NCI-H345 treated with DMSO at 0.1 percent for 48 hours (cell line): ENCODE measurements at regions not wholly inside any gene's neighbourhood (a gene's known extent, or its start where the extent isn't known, plus 50 kb on each side); places are given as distances from the start of the nearest gene placed in this dataset.
"Not testable (repeated sequence)": the region's sequence is repeated elsewhere in the genome, so short reads cannot be mapped to it uniquely, and the experiment has no call there.

Experiments
- DNase-seq: peaks from one replicate; lab custom pipeline; 2025; ENCODE audit not compliant: unreplicated experiment; lab: John Stamatoyannopoulos, UW

DNA sequence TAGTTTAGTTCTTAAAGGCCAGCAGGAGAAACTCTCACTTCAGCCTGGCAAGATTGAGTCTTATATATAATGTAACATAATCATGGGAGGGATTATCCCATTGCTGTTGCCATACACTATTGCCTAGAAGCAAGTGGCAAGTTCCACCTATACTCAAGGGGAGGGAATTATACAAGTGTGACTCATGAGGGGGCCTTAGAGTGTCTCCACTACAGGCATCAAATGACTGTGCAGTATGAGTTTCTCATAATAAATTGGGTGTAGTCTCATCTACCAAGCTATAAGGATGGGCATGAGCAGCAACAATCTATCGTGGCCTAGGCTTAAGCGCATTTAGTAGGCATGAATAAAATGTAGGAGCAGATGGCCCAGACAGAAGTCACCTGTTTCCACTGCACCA lies 89.1 kb upstream of the C1GALT1C1 start:
- DNase-seq: no peak

DNA sequence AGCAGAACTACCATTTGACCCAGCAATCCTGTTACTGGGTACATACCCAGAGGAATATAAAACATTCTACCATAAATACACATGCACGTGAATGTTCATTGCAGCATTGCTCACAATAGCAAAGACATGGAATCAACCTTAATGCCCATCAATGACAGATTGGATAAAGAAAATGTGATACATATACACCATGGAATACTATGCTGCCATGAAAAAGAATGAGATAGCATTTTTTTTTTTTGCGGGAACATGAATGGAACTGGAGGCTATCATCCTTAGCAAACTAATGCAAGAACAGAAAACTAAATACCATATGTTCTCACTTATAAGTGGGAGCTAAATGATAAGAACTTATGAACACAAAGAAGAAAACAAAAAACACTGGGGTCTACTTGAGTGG lies 72.5 kb upstream of the C1GALT1C1 start:
- DNase-seq: not testable (repeated sequence)

- no peak for DNase-seq
Measured at GRCh38 chrX:120697053-120697452, 67.2 kb upstream of the C1GALT1C1 start.

GRCh38 chrX:120692319-120692718 lies 62.5 kb upstream of the C1GALT1C1 start:
- DNase-seq: no peak

DNA sequence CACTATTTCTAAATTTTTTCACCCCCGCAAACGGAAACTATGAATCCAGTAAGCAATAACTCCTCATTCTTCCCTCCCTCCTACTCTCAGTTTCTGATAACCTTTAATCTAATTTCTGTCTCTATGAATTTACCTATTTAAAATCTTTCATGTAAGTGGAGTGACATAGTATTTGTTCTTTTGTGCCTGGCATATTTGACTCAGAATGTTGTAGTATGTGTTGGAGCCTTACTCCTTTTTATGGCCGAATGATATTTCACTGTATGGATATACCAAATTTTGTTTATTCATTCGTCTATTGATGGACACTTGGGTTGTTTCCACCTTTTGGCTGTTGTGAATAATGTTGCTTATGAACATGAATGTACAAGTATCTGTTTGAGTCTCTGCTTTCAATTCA lies 61.1 kb upstream of the C1GALT1C1 start:
- no peak for DNase-seq

- no peak for DNase-seq
Measured at GRCh38 chrX:120690344-120690743, 60.5 kb upstream of the C1GALT1C1 start.

DNA sequence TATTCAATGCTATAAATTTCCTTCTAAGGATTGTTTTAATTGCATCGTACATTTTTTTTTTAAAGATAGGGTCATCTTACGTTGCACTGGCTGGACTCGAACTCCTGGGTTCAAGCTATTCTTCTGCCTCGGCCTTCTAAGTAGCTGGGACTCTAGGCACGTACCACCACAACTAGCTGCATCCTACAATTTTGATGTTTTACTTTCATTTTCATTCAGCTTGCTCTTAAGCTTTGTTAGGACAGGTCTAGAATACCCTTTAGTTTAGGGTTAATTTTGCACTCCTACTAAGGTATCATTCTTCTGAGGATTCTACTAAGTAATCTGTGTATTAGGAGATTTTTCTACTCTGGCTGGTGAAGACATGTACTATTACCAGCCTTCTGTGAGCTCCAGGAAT lies 50.2 kb upstream of the C1GALT1C1 start:
- no peak for DNase-seq
